HuH-7.5 (cell line): ENCODE measurements at regions not wholly inside any gene's neighbourhood (a gene's known extent, or its start where the extent isn't known, plus 50 kb on each side); places are given as distances from the start of the nearest gene placed in this dataset.

Experiments
- DNase-seq: peaks from one replicate; pipeline ENCODE4 v3.0.0; 2011; ENCODE audit warnings: low spot score

DNA sequence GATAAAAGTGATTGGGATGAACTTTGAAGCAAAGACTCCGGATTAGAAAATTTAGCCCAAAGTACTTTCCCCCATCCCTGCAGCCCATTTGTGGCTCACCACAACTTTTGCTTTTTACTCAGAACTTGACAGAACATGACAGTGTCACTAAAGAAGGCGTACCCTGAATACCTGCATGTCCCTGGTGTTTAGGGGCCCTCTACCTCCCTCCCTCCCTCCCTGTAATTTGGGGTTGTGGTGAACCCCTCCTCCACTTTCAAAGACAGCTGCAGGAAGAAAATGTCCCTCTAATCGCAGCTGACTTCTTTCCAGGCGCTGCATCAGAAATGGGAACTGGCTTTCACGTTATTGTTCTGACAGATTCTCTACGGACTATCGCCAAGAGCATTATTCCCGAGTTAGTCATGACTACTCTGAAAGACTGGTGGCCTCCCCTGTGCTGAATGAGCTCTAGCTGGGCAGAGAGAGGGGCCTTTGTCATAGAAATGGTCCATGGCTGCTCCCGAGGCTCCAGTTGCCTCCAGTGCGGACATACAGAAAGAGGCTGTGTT, 93.2 kb upstream of the ARHGEF3 start:
- DNase-seq, result no peak

DNA sequence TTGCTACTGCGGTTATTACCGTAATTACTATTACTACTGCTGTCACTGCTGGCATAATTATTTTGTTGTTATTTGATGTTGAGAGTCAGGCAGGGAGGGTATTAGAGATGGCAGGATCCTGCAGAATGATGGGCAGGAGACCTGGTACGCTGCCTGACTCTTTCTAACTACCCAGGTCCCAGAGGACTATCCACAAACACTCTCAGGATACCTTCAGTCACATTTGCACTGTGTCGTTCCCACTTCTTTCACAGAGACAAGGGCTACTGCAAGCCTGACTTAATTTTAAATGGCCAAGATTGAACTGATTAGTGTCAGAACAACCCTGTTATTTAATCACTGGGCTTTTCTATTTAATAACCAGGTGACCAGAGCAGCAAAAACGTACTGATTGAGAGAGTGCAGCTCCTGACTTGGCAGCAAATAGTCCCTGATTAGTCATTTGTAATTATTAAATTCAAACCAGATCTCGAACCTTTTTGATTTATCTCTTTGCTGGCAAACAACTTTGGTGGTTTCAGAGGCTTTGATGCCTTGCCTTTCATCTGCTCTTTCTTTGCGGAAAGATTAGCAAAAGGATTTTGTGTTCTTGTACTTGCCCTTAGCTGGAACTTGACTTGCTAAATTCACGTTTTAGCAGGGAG, 88.8 kb upstream of the ARHGEF3 start:
- no peak for DNase-seq

DNA sequence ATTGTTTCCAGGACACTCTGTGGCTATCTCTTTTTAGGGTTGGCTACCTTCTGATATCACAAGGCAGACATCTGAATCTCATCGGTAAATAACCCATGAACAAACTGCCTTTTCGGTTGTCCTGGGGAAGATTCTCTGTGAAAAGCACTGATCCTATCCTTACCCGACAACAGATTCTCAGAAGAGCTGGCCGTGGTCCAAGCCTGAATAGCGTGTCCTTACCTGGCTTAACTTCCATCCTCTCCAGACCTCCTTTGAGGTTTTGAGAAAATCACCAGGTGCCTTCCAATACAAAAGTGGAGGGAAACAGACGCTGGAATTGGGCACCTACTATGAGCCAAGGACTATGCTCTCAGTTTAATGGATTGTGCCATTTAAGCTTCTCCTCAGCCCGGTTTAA, 87.4 kb upstream of the ARHGEF3 start:
- no peak for DNase-seq

DNA sequence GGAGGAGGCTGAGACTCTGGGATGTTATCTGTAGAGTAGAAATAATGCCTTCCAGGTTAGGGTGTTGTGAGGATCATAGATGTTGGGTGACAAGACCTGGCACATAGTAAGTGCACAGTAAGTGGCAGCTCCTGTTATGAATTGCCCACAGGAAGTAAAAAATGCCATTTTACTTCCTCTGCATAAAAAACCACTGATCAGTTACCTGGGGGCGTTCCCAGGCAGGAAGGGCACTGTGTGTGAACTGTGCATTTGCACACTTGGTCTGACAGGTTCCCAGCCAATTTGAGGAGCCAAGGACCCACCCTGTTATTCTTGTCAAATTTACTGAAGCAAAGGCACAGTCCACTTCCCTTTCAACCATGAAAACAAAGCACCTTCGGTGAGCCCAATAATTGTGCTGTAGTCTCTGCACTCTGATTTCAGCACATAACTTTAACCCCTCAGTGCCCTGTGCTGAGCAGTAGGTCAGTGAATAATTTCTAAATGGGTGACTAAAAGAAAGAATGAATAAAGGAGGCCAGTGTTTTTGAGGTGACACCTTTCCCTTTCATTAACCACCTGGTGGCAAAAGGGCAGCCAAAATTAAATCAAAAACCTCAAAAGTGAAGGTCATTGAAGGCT, 85.8 kb upstream of the ARHGEF3 start:
- no peak for DNase-seq

DNA sequence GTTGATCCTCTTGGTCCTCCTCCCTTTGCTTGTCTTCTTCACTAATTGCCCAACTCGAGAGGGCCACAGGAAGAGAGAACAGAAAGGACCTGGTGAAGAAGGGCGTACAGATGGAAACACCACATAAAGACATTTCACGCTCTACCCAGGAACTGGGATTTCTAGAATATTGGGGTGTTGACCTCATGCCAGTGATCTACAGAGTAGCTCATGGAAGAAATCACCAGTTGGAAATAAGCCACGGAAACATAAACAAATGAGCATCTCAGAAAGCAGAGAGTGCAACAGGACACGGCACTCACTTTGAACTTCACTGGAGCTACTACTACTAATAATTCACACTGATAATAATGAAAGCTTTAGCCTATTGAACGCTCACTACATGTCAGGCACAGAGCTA, 84.6 kb upstream of the ARHGEF3 start:
- no peak for DNase-seq

GRCh38 chr3:56885879-56886278, 84.1 kb upstream of the ARHGEF3 start:
- no peak for DNase-seq

GRCh38 chr3:56885453-56885852, 83.7 kb upstream of the ARHGEF3 start:
- DNase-seq, result no peak

DNA sequence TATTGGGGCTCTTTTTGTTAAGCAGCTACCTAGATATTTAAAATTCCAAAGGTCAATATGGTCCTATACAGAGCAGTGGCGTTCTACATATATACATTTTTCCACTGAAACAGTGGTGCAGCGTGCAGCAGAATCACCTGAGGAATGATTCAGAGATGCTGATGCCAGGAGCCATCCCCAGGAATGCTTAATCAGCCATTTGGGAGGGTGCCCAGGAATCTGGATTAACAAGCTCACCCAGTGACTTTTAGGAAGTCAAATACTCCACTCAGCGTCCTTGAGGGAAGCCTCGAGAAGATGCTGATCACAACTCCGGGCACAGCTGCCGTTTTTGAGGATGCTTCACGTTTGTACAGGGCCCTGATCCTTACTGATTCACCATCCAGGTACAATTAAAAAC, 82.6 kb upstream of the ARHGEF3 start:
- no peak for DNase-seq

- no peak for DNase-seq
Measured at GRCh38 chr3:56883828-56884227, 82.1 kb upstream of the ARHGEF3 start.

DNA sequence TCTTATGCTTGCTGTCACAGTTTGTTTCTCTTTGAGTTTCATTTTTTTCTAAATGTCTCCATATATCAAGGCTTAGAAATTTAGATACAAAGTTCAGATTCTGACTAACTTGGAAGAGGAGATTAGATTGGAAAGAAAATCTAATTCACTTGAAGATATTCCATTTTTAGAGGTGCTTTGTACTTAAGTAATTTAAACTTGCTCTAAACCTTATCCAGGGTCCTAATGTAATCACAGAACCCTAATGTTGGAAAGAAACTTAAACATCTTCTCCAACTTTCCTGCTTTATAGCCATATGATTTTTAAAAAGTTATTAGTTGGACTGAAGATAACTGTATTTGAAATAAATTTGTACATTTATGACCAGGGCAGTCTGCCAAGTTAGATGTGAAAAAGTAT, 81.1 kb upstream of the ARHGEF3 start:
- no peak for DNase-seq

GRCh38 chr3:56881841-56882240, 80.1 kb upstream of the ARHGEF3 start:
- DNase-seq, result no peak

DNA sequence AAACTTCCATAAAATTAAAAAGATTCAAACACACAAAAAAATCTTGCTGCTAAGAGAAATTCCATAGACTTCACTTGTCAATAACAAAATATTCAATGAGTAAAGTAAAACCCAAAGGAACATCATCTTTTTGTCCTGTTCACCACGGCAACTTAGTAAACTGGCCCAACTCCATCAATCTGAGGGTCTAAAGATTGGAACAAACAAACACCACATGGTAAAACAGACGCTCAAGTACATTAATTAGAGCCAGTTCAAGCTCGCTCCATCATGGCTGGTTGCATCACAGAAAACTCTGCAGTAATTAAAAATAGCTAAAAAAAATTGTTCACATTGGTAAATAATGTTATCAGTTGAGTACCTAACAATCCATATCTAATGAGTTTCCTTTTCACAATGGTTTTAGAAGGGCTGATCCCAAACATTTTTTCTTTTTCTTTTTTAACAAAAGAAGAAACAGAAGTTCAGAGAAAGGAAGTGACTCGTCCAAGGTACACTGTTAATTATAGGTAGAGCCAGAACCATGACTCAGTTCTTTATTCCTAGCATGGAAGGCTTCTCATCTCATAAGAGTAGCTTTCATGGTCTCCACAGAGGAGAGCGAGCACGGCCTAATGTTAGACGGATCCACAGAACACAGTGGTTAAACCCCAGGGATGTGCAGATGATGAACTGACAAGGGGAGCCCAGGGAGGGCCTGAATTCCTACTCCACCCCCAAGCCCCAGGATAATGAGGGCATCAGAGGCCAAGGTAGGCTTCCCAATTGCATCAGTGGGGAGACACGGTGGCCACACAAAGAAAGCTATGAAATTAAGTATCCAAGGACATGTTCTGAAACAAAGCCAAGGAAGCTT, 79.2 kb upstream of the ARHGEF3 start:
- DNase-seq, result no peak

- DNase-seq, result no peak
Measured at GRCh38 chr3:56879436-56880215, 77.9 kb upstream of the ARHGEF3 start.

GRCh38 chr3:56878074-56878473, 76.3 kb upstream of the ARHGEF3 start:
- no peak for DNase-seq

GRCh38 chr3:56876916-56877315, 75.2 kb upstream of the ARHGEF3 start:
- DNase-seq, result no peak

- DNase-seq, result no peak
Measured at GRCh38 chr3:56874269-56874668, 72.5 kb upstream of the ARHGEF3 start.

GRCh38 chr3:56870436-56870835, 68.7 kb upstream of the ARHGEF3 start:
- DNase-seq, result no peak

- DNase-seq, result no peak
Measured at GRCh38 chr3:56869157-56869889, 67.6 kb upstream of the ARHGEF3 start.

DNA sequence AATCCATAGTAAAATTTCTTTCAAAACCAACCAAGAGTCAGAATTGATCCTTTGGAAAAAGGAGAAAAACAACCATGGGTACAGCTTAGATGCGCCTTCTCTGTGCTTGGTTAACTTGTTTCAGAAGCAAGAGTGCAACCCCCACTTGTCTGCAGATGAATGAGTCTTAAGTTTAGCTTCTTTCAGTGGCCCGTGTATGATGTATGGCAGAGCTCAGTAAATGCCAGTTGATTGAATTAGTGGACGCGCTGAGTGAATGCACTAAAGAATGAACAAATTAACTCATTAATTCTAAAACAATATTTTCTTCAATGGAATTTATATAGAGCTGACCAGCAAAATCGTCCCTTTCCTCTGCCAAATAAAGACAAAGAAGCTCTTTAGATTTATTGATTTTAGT, 67.0 kb upstream of the ARHGEF3 start:
- DNase-seq, result no peak

GRCh38 chr3:56867671-56868070, 65.9 kb upstream of the ARHGEF3 start:
- no peak for DNase-seq

DNA sequence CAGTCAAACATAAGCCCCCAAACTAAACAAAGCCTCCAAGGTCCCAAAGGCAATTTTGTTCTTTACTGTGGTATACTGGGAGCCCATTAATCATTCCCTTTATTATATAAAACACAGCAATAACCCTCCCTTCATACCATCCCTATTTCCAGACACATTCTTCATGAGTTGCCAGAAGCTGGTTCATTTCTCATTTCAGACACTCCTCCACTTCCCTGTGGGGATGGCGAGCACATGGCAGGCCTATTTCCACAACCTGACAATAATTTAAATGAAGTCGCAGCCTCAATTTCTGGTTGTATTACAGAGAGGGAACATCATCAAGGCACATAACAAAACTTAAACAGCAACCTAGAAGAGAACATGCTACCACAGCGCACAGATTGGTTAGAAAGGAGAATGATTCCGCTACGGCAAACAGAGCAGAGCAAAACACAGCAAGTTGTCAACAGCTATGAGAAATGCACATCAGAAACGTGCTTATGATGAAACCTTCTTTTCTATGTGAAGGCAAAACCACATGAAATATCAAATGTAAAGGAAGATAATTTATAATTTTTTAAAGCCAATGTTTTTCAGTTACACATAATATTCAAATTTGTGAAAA, 63.3 kb upstream of the ARHGEF3 start:
- no peak for DNase-seq
